ENCODE measurements at regions not wholly inside any gene's neighbourhood (a gene's known extent, or its start where the extent isn't known, plus 50 kb on each side); places are given as distances from the start of the nearest gene placed in this dataset.

DNA sequence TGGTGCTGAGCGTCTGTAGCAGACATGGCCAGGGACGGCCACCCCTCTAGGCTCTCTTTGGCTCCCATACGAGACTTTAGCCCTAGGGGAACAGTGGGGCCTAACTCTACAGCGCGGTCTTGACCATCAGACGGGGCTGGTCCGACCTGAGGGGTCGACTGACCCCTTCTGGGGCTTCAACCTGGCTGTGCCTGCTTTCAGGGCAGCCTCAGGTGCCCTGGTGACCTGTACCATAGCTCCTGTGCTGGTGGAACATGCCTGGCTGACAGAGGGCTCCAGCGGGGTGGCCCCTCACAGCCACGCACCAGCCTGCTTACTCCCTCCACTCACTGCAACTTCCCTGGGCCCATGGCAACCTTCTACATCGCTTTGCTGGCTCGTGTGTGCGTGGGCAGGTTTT lies 423.4 kb upstream of the SEMA6A start:
- DNase-seq (ENCODE audit: extremely low spot score), result no peak
- POLR2A ChIA-PET, result no interaction called here
- TF ChIP-seq, protein P1, sequence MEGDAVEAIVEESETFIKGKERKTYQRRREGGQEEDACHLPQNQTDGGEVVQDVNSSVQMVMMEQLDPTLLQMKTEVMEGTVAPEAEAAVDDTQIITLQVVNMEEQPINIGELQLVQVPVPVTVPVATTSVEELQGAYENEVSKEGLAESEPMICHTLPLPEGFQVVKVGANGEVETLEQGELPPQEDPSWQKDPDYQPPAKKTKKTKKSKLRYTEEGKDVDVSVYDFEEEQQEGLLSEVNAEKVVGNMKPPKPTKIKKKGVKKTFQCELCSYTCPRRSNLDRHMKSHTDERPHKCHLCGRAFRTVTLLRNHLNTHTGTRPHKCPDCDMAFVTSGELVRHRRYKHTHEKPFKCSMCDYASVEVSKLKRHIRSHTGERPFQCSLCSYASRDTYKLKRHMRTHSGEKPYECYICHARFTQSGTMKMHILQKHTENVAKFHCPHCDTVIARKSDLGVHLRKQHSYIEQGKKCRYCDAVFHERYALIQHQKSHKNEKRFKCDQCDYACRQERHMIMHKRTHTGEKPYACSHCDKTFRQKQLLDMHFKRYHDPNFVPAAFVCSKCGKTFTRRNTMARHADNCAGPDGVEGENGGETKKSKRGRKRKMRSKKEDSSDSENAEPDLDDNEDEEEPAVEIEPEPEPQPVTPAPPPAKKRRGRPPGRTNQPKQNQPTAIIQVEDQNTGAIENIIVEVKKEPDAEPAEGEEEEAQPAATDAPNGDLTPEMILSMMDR (IDR thresholded peaks at IDR 0.05; ENCODE audit: control extremely low read depth, extremely low read depth, low read depth, missing control alignments), result no peak
- CTCF ChIA-PET, result no interaction called here

DNA sequence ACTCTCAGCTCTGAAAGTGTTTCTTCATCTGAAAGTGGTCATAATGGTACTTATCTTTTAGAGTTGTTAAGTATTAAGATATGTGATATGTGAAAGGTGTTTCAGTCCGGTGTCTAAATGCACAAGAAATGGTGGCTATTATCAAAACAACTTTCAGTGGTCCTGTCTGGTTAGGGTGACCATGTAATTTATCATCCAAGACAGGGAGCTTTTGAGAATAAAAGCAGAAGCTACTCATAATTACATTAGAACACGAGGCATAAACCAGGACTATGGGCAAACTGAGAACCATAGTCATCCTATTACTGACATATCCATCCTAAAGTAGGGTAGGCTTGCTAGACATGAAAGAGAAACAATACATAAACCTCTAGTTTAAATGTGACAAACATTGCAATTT lies 418.1 kb upstream of the SEMA6A start:
- ChIA-PET POLR2A (no interaction called here), CTCF (no interaction called here)
- TF ChIP-seq, protein P1 (IDR thresholded peaks at IDR 0.05; ENCODE audit: control extremely low read depth, extremely low read depth, low read depth, missing control alignments), result no peak
- no peak for DNase-seq (ENCODE audit: extremely low spot score)

DNA sequence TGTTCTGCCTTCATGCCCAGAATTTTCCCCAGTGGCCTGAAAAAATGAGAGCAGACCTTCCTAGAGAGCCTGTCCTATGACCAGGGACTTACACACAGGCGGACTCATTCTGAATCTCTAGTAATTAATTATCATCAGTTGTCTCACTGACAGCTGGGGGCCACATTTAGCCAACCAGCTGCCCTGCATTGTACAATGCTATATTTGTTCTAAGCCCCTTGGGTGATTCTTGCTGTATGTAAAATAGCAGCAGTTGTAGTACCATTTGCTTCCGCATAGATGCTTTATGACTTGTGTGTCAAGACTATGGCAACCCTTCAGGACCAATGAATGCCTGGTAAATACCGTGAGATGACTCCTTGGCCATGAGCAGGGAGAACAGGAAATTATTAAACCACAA lies 415.4 kb upstream of the SEMA6A start:
- CTCF ChIA-PET, result no interaction called here
- no peak for DNase-seq (ENCODE audit: extremely low spot score)
- POLR2A ChIA-PET, result no interaction called here
- TF ChIP-seq, protein P1 (IDR thresholded peaks at IDR 0.05; ENCODE audit: control extremely low read depth, extremely low read depth, low read depth, missing control alignments), result no peak

DNA sequence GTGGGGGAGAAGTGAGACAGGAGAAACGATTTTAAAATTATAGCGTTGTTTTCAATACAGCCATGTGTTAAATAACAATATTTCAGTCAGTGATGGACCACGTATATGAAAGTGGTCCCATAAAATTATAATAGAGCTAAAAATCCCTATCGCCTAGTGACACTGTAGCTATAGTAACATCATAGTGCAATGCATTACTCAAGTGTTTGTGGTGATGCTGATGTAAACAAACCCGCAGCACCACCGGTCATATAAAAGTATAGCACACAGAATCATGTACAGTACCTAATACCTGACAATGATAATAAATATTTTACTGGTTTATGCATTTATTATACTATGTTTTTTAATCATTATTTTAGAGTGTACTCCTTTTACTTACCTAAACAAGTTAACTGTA lies 407.4 kb upstream of the SEMA6A start:
- no peak for DNase-seq (ENCODE audit: extremely low spot score)
- POLR2A ChIA-PET, result no interaction called here
- CTCF ChIA-PET, result interaction anchor here (1.5 to 1.9 kb wide), 2 partner anchors 9 to 473 kb away, joined by 3 to 5 read pairs; no protein-coding TSS in a partner anchor
- TF ChIP-seq, protein P1 (IDR thresholded peaks at IDR 0.05; ENCODE audit: control extremely low read depth, extremely low read depth, low read depth, missing control alignments), result no peak

DNA sequence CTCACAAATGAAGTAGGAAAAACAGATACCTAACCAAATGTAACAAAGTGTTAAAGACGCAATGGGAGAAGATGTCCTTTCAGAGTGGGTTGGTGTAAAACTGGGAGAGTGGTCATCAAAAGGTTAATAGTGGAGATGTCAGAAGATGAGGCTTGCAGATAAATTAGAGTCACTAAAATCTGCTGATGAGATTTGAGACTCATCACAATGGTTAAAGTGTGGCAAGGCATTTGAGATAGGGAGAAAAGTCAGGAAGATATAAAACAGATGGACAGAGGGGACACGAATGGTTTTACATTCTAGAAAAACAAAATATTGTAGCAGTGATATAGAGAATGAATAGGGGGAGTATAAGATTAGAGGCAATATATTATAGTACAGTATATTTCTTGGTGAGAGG lies 406.0 kb upstream of the SEMA6A start:
- TF ChIP-seq, protein P1 (IDR thresholded peaks at IDR 0.05; ENCODE audit: control extremely low read depth, extremely low read depth, low read depth, missing control alignments), result no peak
- ChIA-PET CTCF (no interaction called here), POLR2A (no interaction called here)
- DNase-seq (ENCODE audit: extremely low spot score), result no peak

DNA sequence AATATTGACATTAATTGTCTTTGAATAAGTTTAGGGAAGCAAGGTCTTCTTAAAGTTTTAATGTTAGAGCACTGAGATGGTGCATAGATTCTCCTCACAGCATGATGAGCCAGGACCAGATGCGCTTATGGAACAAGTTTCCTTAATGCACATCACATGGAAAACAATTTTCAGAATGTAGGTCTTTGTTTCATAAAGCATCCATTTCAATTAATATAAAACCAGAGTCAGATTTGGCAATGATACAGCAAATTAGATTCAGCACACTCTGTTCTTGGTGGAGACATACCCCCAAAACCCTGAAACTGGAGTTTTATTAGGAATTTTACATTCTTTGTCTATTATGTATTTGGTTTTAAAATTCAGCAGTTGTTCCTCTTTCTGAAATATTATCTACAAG lies 402.1 kb upstream of the SEMA6A start:
- no peak for DNase-seq (ENCODE audit: extremely low spot score)
- ChIA-PET CTCF (no interaction called here), POLR2A (no interaction called here)
- TF ChIP-seq, protein P1 (IDR thresholded peaks at IDR 0.05; ENCODE audit: control extremely low read depth, extremely low read depth, low read depth, missing control alignments), result no peak

DNA sequence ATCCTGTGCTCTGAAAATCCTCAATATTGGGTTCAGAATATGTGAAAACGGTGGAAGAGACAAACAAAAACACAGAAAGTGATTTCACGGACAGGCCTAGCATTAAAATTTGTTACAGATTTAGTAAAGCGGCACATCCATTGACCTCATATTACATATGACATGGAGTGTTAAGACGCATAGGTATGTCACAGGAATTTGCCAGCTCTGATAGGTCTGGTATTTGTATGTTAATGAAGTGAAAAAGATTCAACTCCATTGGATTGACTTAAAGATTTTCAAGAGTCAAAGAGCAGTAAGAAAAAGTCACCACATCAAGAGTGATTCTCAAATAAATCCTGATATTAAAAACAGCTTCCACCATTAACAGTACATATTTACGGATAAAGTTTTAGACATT lies 396.5 kb upstream of the SEMA6A start:
- TF ChIP-seq, protein P1 (IDR thresholded peaks at IDR 0.05; ENCODE audit: control extremely low read depth, extremely low read depth, low read depth, missing control alignments), result no peak
- POLR2A ChIA-PET, result no interaction called here
- CTCF ChIA-PET, result no interaction called here
- no peak for DNase-seq (ENCODE audit: extremely low spot score)
